Fibroblast of gingiva (primary cell): ENCODE measurements at regions not wholly inside any gene's neighbourhood (a gene's known extent, or its start where the extent isn't known, plus 50 kb on each side); places are given as distances from the start of the nearest gene placed in this dataset.
"Not testable (repeated sequence)": the region's sequence is repeated elsewhere in the genome, so short reads cannot be mapped to it uniquely, and the experiment has no call there.

ENCODE experiments used
- DNase-seq: peaks from one replicate; pipeline ENCODE4 v3.0.0-alpha.2; 2011; ENCODE audit warnings: low read depth

- not testable (repeated sequence) for DNase-seq
These were observed 146.1 kb downstream of the ZNF92 start for GRCh38 chr7:65519751-65520150.

GRCh38 chr7:65545465-65546161 is 172.0 kb downstream of the ZNF92 start:
- not testable (repeated sequence) for DNase-seq

- not testable (repeated sequence) for DNase-seq
These were observed 176.2 kb downstream of the ZNF92 start for GRCh38 chr7:65549589-65550443.

GRCh38 chr7:65550444-65550809 is 176.8 kb downstream of the ZNF92 start:
- not testable (repeated sequence) for DNase-seq

GRCh38 chr7:65551042-65551441 is 177.4 kb downstream of the ZNF92 start:
- DNase-seq: not testable (repeated sequence)

GRCh38 chr7:65554553-65555476 is 181.2 kb downstream of the ZNF92 start:
- not testable (repeated sequence) for DNase-seq

GRCh38 chr7:65558584-65558983 is 184.9 kb downstream of the ZNF92 start:
- peak; percentile 0 for DNase-seq

GRCh38 chr7:65561786-65562372 is 188.2 kb downstream of the ZNF92 start:
- DNase-seq: not testable (repeated sequence)

- DNase-seq: not testable (repeated sequence)
These were observed 188.9 kb downstream of the ZNF92 start for GRCh38 chr7:65562522-65562921.

GRCh38 chr7:65563333-65563732 is 189.7 kb downstream of the ZNF92 start:
- not testable (repeated sequence) for DNase-seq

- DNase-seq: not testable (repeated sequence)
These were observed 194.6 kb downstream of the ZNF92 start for GRCh38 chr7:65568226-65568625.

GRCh38 chr7:65570990-65571389 is 197.3 kb downstream of the ZNF92 start:
- not testable (repeated sequence) for DNase-seq

GRCh38 chr7:65572581-65572980 is 198.9 kb downstream of the ZNF92 start:
- not testable (repeated sequence) for DNase-seq

GRCh38 chr7:65576370-65576769 is 202.7 kb downstream of the ZNF92 start:
- not testable (repeated sequence) for DNase-seq

- DNase-seq: not testable (repeated sequence)
These were observed 209.0 kb downstream of the ZNF92 start for GRCh38 chr7:65582518-65583119.

GRCh38 chr7:65602495-65602894 is 228.8 kb downstream of the ZNF92 start:
- not testable (repeated sequence) for DNase-seq

GRCh38 chr7:65609131-65609530 is 235.5 kb downstream of the ZNF92 start:
- no peak for DNase-seq

GRCh38 chr7:65613644-65614289 is 240.1 kb downstream of the ZNF92 start:
- not testable (repeated sequence) for DNase-seq

- DNase-seq: not testable (repeated sequence)
These were observed 242.5 kb downstream of the ZNF92 start for GRCh38 chr7:65616111-65616510.

- DNase-seq: not testable (repeated sequence)
These were observed 246.6 kb downstream of the ZNF92 start for GRCh38 chr7:65620216-65620615.
